ENCODE measurements at regions not wholly inside any gene's neighbourhood (a gene's known extent, or its start where the extent isn't known, plus 50 kb on each side); places are given as distances from the start of the nearest gene placed in this dataset.
"Not testable (repeated sequence)": the region's sequence is repeated elsewhere in the genome, so short reads cannot be mapped to it uniquely, and the experiment has no call there.

DNA sequence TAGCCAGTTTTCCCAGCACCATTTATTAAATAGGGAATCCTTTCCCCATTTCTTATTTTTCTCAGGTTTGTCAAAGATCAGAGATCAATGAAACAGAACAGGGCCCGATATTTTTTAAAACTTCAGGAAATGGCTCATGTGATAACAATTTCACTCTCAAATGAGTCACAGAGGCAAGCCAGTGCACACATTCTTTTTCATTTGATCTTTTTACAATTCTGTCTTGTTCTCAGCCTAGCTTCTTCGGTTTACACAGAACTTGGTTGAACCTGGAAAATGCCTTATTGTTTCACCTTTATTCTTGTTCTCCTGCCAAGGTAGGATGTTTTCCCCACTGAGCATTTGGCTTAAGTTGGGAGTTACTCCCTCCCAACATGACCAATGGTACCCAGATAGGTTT lies 258.9 kb downstream of the COL12A1 start:
- no peak for DNase-seq

DNA sequence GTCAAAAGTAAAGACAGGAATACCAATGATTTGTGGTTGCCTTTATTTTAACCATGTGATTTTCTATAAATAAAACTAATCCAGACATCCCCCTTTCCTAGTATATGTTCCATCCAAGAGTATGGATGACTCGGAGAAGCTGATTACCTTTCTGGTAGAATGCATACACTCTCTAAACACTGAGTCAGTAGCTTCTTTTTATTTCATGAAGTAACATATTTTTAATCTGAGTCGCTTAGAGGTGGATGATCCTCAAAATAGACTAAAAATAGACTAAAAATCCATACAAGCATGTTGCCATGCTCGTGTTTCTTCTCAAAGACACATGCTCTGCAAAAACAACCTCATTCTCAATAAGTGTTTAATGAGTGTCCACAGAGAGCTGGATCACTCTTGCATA lies 263.7 kb downstream of the COL12A1 start:
- DNase-seq, result peak; percentile 20

DNA sequence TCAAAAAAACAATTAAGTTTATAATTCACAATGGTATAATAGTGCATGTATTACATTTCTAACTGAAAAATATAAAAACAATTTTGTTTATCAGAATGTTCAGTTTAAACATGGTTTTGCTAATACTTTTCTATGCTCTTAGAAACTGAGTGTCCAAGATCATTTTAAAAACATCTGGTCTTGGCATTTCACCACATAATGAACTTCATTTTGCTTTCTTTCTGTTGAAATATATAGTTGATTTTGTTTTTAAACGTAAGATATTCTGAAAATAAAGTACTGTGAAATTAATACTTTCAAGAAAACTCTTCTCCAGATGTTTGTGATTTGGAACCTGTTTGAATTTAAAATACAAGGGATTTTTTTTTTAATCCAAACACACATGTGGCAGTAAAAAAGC lies 264.4 kb downstream of the COL12A1 start:
- DNase-seq, result peak; percentile 47

DNA sequence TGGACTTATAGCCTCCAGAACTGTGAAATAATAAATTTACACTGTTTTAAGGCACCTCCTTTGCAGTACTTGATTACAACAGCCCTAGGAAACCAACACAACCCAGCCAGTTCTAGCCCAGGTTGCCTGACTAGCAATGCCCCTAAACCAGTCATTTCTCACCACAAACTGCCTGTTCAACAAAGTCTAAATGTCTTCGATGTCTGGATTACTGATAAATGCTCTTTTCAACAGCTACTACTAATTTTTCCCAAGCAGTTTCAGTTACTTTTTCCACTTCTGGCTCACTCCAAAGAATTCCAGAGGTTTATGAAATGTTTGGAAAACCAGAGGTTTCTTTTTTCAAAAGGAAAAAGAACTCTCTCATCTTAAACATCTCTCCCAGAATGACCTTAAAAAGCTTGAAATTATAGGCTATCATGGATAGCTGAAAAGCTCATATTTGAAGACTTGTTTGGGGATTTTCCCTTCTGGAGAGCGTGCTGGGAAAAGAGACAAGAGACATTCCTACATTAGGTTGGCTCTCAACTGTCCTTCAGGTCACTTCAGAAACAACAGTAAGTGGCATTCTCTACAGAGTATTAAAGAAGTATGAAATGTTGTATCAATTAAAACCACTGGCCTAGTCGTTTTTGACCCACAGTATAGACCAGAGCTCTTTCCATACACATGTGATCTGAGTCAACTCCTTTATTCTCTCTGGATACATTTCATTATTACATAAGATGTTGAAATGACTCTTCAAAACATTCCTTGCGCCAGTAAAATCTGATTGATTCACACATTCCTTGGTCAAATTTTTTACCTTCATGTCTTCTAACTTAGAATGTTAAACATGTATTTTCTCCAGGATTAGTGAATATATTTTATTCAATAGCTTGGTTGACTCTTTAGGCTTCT lies 265.9 kb downstream of the COL12A1 start:
- no peak for DNase-seq

DNA sequence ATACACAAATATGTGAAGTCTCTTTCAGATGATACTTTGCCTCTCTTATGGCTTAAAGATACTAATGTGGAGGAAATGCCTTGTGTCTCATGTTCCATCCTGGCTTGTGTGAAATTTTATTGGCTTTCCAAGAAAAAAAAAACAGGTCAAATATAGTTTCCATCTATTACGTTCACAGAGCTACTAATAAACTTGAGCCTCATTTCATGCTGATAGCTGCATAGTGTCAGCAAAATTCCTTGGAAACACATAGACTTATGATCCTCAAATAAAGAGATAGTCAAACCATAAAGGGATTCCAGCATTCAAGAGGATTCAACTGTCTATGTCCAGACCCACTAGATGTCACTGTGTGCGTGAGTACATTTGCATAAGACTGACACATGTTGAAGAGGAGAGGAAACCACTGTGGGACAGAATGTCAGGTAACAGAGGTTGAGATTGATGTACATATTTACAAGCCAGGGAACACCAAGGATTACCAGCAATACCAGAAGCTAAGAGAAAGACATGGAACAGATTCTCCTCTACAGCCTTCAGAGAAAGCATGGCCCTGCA lies 266.6 kb downstream of the COL12A1 start:
- DNase-seq, result no peak

DNA sequence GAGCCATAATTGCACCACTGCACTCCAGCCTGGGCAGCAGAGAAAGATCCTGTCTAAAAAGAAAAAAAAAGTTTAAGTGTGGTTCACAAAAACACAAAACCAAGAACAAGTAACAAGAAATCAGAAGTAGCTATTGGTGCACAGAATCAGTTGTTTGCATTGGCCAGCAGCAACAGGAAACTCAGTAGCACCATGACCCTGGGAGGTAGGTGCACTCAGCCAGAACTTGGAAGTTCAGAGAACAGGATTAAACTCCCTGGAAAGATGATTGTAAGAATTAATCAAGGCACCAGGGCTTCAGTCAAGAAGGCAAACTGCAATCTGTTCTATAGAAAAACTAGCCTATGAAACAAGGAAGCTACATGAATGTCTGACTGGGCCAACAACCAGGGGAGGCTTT lies 267.9 kb downstream of the COL12A1 start:
- DNase-seq, result no peak

DNA sequence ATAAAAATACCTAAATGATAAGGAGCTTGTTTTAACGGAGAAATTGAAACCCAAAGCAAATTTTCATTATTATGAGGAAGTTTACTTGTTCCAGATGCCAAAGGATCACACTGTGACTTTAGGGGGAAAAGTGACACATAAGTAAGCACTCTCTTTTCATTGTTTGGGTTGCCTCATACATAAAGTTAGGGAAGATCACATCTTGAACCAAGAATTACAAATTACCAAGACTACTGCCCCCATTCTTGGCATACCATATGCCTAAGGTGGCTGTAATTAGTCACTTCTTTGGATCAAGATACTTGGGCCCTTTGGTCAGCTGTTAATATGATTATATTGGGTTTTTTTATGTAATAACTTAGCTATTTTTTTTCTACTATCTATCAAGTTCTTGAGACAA lies 269.0 kb downstream of the COL12A1 start:
- DNase-seq, result no peak

DNA sequence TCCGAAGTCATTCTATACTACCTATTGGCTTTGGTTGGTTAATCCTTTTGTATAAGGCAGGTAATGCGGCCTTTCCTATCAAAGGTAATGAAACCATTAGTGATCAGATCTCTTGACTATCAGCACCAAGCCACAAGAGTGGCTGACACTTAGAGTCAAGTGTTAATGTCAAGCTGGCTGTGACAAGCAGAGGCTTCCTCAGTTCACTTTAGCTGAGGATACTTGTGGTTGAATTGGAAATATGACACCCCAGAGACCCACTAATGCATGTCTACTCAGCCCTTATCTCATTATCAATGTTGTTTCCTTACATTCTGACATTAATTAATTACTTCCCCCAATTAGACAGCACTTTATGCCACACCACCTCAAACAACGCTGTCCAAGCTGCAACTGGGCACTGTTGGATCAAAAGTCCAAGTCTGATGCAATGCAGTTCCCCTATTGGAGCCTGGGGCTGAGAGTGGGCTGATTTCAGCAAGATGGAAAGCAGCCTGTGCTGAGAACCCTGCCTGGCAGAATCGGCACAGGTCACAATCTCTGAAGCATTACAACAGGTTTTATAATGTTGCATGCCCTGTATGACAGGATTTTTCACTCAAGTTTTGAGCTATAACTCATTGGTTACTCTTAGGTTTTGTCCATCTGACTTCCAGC lies 273.5 kb downstream of the COL12A1 start:
- DNase-seq, result no peak

DNA sequence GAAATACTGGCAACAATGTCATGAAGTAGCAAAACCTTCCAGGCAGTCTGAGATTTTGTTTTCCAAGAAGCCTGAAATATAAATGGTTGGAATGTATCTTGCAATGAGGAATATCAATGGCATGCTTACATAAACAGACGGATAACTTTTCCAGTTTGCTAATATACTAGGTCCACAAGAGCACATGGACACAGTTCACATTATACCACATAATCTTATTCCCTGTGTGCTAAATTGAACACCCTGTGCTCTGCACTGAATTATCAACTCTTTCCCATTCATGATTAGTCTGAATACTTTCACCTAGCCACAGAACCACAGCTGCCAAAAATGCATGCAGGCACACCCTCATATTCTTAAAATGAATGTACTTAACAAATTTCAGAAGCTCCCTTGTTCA lies 274.3 kb downstream of the COL12A1 start:
- DNase-seq, result peak; percentile 29

DNA sequence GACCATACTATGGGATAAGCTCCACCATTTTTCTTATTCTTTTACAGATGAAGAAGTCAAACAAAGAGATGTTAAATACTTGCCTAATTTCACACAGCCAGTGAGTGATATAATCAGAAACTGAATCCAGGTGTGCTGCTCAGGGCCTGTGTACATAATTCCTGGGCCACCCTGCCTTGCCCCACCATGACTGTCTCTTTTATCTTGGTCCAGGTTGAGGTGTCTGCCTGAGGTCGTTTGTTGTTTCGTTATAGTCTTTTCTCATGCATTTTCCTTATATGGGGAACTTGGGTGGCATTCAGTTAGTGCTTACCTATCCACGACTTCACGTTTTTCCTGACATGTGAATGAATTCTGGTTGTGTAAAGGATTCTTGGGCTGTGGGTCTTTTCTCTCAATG lies 277.6 kb downstream of the COL12A1 start:
- DNase-seq, result no peak

DNA sequence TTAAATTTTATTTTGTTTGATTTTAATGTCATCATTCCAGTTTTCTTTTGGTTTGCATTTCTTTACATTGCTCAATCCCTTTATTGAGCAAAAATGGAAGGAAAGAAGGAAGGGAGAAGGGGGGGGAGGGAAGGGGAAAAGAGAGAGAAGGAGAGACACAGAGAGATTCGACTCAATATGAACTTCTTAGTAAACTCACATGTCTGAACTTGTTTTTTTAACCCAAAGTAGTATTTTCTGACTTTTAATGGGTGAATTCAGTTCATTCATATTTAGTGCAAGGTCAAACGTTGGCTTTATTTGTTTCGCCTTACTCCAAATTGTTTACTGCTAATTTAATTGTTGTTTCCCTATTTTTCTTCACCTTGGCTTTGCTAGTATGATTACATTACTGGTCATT lies 278.6 kb downstream of the COL12A1 start:
- no peak for DNase-seq

DNA sequence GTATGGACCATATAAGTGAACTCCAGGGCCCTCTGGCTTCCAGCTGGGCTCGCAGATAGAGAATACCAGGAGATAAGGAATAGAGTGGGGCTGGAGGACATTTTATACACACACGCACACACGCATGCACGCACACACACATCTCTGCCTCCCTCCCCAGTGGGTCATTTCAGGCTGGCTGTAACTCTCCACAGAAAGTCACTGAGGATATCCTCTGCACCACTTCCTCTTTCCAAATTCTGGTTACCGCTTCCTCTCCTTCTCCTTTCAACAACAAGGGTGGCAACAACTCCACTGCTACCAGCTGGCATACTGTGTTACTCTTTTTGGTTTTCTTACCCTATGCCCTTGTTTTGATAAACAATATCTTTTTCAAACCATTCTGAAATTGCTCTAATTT lies 280.2 kb downstream of the COL12A1 start:
- no peak for DNase-seq

DNA sequence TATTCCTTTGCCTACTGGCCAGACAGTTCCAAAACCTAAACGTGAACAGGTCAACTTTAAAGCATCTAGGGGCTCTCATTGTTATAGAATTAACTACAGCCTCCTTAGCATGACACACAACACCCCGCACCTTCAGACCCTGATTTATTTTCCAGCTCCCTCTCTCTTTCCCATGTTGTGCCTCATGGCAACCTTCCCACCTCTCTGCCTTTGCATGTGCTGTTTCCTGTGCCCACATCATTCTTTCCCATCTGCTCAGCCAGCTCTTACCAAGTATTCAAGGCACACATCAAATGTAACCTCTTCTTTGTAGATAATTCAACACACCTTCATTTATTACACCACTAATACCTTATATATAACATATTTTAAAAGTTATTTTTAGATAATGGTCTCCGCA lies 291.0 kb downstream of the COL12A1 start:
- DNase-seq, result no peak

DNA sequence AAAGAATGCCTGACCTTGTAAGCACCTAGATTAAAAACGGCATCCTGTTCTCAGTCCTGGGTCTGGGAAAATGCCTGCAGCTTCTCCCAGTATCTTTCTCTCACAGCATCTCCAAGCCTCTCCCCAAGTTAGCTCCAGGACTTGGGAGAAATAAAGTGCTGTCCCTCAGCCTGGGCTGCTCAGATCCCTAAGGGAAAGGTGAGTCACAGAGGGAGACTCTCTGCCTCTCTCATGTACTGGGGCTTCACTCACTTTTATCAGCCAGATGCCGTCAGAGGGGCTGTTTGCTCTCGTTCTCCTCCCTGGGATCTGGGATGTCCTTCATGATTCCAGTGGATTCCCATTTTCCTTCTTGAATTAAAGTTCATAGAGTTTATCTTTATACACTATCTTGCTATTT lies 293.6 kb downstream of the COL12A1 start:
- no peak for DNase-seq

DNA sequence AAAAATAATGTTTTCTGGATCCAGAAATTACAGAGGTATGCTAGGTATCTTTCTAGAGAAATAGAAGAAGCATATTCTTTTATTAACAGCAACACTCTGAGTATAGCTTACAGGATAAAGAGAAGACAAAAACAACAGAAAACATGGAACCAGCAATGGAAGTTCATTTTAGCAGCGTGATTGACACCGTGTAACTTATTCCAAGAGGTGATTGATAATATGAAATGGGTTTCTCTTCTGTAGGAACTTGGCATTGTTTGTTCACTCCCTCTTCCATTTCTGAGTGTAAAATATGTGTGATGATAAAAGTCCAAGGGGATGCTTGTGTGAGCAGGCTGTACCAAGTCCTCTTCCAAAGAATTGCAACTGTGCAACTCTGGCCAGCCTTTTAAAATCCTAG lies 303.0 kb downstream of the COL12A1 start:
- DNase-seq, result no peak

DNA sequence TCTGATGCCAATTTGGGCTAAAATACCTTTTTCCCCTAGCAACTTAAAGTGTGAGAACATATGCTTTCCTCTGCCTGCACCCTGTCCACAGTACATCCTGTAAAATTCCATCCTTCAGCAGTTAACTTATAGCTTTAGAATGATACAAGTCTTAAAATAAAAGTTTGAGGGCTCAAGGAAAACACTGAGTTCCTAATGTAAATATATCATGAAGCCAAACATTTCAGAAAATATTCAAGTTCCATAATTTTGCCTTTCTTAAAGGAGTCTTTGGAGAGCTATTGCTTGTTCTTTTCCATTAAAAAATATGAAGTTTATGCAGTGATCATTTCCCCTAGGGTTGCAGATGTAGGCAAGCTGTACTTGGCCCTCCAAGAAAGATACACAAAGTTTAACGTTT lies 303.8 kb downstream of the COL12A1 start:
- DNase-seq, result no peak

DNA sequence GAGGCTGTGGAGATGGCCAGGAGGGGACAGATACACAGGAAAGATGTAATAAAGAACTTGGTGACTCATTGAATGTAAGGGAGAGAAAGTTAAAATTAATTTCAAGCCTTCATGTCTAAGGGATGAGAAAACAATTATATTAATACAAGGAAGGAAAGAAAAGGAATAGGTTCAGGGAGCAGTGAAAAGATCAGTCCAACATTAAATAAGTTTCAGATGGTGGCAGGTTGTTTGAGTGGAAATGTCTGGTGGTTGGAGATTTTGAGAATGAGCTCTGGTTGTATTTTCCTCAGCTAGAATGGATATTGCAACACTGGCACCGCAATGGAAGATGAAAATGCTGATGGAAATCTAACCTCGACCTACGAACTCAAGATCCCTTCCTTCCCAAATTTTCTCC lies 304.3 kb downstream of the COL12A1 start:
- DNase-seq, result peak; percentile 14

DNA sequence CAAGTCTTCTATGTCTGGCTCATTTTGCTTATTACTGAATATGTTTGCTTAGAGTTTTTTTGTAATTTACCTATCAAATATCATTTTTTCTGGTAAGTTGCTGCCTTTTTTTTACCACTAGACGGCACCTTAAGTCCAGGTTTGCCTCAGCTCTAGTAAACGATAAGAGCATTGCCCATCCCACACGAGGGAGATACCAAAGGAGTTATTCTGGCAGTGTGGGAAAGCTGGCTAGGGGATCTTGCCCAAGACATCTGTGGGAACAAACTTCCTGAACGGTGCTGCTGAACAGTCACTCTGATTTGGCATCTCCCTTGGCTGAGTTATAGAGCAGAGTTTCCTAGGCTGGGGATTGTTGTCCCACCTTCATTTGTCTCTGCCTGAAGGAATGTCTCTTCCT lies 306.4 kb downstream of the COL12A1 start:
- DNase-seq, result no peak

DNA sequence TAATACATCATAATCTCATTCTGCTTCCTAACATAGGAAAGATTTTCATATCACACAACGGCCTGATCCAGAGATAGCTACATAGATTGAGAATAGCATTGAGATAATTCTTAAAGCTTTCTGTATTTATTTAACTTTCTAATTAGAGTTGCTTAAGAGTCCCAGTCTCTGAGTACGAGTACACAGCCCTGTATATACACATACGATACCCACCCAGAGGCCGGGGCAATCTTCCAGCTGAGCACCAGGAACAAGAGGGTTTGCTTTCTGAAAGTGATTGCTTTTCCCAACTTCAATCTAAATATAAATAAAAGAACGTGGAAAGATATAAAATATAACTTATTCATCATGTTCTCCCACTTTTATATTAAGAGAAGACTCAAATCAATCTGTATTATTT lies 313.8 kb downstream of the COL12A1 start:
- DNase-seq, result no peak

DNA sequence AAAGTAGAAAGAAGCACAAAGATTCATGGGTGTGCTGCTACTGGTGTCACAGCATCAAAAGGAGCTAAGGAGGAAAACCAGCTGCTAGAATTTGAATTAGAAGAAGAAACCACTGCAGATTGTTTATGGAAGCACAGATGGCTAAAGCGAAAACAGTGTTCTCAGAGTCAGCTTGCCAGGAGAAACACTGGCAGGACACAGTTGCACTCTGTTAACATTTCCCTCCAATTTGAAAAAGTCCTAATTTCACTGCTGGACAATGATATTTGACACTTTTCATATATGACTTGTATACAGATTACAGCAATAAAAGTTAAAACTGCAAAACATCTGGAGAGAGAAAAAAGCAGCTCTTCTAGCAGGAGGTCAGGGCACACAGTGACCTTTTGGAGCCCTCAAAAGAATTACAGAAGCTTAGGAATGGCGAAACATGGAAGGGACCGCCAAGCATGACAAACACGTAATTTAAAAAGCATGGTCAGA lies 314.5 kb downstream of the COL12A1 start:
- DNase-seq, result no peak

DNA sequence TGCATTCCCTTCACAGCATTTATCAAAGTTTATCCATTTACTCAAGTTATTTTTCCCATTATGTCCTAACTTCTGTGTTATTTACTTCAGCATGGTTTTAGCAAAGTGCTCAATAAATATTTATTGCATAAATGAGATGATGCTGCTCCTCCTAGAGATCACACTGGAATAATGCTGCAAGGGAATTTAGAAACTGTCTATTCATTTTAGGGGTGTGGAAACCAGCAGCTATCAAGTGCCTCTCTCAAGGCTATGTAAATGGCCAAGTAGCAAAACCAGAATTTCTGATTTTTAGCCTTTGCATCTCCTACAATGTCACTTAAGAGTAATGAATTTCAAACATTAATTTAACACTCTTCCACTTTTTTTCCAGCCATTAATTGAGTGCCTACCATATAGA lies 316.2 kb downstream of the COL12A1 start:
- DNase-seq, result no peak

DNA sequence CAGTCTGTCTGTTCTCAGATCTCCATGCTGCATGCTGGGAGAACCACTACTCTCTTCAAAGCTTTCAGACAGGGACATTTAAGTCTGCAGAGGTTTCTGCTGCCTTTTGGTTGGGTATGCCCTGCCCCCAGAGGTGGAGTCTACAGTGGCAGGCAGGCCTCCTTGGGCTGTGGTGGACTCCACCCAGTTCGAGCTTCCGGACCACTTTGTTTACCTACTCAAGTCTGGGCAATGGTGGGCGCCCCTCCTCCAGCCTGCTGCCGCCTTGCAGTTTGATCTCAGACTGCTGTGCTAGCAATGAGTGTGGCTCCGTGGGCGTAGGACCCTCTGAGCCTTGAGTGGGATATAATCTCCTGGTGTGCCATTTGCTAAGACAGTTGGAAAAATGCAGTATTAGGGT lies 317.1 kb downstream of the COL12A1 start:
- DNase-seq, result not testable (repeated sequence)

DNA sequence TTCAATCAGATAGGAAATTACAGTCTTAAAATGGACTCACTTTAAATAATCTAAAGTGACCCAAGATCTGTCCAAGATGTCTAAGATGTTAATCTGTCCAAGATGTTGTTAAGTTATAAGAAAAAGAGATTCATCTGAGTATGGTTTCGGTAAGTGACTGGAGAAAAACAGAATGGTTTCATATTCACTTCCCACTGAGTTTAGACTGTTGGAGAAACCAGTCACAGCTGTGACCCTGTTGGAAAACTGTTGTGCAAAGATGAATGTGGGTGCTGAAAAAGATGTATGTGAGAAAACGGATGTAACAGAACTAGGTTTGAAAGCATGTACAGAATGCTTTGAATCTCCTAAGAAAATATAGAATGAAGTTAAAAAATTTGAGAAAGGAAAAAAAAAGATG lies 325.9 kb downstream of the COL12A1 start:
- DNase-seq, result no peak

DNA sequence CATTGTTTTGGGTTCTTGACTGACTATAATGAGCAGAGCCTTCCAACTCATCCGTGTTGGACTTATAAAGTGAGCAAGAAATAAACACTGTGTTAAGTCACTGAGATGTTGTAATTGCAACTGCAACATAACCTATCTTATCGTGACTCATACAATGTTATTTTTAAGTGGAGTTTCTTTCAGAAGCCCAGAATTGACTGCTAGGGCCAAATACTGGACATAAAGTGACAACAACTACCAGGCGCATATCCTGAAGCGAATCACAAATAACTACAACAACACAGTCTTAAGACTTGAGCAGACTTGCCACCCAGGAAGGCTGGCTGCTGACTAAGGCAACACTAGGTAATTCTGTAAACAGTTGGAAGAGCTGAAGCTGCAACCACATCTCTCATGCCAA lies 326.6 kb downstream of the COL12A1 start:
- DNase-seq, result no peak
